SHP77 treated with DMSO at 0.1 percent for 48 hours (cell line): ENCODE measurements at regions not wholly inside any gene's neighbourhood (a gene's known extent, or its start where the extent isn't known, plus 50 kb on each side); places are given as distances from the start of the nearest gene placed in this dataset.

Experiments used
- DNase-seq: peaks from one replicate; lab custom pipeline; 2025; lab: John Stamatoyannopoulos, UW

DNA sequence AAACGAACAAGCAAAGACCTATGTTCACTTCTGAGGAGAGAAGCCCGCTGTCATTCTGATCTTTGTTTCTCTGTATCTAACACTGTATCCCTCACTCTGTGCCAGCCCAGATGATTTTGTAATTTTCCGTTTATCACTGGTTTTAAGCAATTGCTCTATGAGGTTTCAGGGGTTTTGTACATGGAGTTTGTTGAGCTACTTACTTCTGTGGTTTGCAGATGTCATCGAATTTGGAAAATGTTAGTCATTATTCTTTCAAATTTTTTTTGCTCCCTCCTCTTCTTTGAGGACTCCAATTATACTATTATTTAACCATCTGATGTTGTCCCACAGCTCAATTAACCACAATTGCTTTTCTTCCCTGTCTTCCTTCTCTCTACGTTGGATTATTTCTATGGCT, 650.9 kb upstream of the IGFBP3 start:
- DNase-seq = no peak

DNA sequence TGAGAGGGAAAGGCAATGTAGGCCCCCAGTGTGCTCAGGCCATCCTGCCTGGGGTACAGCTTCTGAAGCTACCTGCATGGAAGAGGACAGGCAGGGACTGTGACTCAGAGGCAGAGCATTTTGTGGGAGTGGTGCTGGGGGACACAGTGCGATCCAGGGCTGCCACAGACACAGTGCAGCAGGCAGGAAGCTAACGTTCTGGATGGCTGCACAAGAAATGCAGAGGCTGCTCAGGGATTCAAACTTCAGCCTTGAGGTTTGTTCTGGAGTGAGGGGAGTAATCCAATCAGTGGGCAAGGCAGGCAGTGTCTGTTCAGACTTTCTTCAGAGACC, 648.0 kb upstream of the IGFBP3 start:
- DNase-seq = no peak

- DNase-seq = peak; percentile 32
Measured at GRCh38 chr7:46568420-46569132, 647.5 kb upstream of the IGFBP3 start.

DNA sequence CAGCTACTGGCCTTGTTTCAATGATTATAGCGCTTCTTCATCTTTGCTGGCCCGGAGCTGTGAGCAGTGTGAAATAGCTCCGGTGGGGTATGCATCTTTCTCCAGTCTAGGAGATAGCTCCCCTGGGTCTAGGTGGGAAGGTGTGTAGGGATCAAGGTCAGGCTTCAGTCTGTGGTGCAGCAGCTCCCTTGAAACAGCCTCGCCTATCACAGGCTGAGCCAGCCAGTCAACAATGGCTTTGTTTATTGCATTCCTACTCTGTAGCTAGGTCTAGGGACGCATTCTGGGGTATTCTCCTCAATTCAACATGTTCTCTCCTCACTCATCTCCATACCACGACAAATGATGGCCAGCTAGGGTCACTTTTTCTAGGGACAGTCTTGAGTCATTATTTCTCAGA, 646.8 kb upstream of the IGFBP3 start:
- DNase-seq = no peak

DNA sequence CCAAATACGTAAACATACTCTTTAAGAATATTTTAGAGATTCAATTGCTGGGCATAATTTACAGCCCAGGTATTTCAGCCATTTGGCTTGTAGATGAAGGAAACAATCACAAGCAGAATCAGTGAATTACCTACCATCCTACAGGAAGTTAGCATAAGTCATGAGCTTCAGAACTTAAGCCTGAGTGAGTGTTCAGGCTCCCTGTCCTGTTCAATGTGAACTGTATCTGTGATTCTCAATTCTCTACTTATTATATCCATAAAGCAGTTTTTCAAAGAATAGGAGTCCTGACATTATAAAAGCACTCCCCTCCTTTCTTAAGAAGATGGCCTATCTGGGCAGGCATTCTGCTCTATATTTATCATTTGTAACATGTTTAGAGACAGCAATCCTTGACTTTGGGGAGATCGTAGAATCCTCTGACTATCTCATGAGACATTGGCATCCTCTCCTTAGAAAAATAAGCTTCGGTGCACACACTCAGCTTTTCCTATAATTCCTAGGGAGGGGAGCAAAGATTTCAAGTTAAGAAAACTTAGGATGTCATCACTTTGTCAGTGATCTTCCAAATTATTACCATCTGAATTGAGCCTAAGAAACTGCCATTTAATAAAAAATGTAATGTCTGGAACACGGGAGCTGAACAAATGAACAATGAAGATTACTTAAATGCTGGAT, 645.2 kb upstream of the IGFBP3 start:
- no peak for DNase-seq

GRCh38 chr7:46565253-46566096, 644.4 kb upstream of the IGFBP3 start:
- no peak for DNase-seq

GRCh38 chr7:46559194-46559832, 638.2 kb upstream of the IGFBP3 start:
- no peak for DNase-seq

DNA sequence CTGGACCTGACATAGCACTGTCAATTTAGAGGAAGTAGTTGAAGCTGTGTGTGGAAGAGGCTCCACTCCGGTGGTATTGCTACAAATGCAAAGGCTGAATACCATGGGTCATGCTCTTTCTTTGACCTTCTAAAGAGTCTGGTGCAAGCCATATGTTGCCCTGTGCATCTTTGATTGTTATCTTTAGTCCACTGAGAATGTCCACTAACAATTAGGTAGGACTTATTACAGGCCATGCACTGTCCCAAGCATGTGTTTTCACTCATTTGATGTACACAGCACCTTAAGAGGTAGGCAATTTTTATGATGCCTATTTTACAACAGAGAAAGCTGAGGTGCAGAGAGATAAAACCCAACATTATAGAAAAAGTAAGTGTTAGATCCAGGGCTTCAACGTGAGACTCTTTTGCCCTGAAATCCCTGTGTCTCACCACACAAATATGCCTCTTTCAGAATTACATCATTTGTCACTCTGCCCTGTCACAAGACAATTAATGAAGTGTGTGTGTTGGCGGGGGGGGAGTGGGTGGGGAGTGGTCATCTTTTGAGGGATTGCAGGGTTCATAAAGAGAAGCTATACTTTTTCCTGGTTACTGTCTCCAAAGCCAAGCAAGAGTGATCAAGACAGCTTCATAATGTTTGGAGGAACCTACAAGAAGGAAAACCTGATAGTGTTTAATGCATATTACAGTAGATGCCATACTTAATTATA, 637.6 kb upstream of the IGFBP3 start:
- DNase-seq = no peak

GRCh38 chr7:46557781-46558180, 636.7 kb upstream of the IGFBP3 start:
- DNase-seq = no peak

DNA sequence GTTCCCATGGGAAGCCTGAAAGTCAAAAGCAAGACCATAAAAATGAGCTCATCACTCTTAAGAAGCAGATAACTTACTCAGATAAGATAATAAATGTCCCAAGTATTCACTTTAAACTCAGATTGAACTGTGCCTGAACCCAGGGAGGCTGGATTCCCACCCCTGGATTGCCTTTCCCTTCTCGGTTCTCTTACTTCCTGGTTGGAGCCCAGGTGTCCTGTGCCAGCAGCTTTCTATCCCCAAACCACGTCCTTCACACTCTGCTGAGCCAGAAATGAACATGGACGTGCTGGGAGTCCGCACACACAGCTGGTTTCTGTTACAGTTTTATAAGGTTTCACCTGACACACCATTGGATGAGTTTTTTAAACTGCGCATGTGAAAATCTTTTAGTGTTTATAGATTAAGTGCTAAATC, 636.2 kb upstream of the IGFBP3 start:
- DNase-seq = no peak

DNA sequence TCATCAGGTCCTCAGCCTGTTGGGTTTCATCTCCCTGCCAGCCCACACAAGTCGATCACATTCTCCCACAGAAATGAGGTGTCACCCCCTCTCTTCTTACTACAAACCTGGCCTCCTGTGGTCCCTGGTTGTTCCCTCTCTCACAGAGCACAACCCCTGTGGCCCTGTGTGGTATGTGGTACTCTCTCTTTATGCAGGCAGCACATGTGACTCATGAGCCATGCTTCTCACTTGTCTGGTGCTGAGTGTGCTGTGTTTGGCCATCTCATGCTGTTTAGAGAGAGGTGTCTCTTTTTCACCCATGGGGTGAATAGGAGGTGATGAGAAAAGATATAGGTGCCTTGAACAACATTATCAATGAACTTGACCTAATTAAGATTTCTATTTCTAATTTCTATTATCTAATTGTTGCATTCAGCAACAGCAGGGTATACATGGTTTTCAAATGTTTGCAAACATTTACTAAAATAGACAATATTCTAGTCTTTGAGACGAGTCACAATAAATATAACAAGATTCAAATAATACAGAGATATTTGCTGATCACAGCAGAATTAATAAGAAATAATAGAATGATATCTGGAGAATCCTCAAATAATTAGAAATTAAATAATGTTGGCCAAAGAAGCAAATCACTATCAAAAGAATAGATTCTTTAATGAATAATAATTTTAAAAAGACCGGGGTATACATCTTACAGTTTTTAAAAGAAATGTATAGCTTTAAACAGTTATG, 633.8 kb upstream of the IGFBP3 start:
- no peak for DNase-seq

DNA sequence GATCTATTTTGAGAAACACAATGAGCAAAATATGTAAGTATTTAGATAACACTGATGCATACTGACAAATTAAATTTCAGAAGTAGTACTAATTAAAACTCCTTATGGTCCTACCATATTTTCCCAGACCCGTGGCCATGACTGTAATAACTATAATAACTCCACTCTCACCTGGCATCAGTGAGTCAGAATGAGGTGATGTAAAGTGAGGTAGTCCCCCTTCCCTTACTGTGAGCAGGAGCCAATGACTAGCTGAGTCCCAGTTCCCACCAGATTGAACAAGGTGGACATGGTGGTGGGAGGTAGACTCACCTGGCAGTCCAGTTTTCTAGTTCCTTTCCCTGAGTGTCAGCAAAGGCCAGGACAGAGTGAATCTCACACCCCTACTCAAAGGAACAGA, 630.5 kb upstream of the IGFBP3 start:
- no peak for DNase-seq

DNA sequence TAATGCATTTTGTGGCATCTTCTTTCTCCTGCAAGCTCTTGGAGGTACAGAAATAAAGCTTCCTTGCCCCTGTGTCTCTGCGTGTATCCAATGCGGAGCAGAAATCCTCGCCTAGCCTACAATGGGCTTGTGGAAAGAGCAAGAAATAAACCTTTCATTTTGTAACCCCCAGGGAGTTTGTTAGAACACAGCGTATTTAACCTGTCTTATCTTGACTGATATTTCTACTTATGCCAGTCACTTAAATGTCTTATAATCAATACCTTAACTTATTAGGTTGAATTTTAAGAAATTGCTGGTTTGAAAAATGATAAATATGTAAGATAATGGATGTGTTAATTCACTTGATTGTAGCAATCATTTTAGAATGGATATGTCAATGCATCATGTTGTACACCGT, 629.8 kb upstream of the IGFBP3 start:
- no peak for DNase-seq

GRCh38 chr7:46549892-46550639, 629.0 kb upstream of the IGFBP3 start:
- no peak for DNase-seq

- no peak for DNase-seq
Measured at GRCh38 chr7:46549347-46549746, 628.3 kb upstream of the IGFBP3 start.

- DNase-seq = no peak
Measured at GRCh38 chr7:46547044-46547443, 626.0 kb upstream of the IGFBP3 start.

DNA sequence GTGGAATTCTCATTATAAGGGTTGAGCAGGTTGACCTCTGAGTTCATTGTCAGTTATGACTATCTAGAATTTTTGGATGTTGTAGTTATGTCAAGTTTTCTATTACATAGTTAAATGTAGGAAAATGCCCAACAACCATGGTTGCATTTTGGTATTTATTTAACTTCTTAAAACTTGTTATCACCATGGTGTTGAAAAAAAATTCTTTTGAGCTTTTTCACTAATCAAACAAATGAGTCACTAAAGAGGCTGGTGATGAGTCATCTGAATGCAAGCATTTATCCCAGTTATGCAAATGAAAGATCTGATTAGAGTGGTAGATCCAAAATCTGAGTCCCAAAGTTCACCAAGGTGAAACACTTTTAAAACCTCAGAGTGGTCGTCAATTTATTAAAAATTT, 624.7 kb upstream of the IGFBP3 start:
- DNase-seq = no peak

DNA sequence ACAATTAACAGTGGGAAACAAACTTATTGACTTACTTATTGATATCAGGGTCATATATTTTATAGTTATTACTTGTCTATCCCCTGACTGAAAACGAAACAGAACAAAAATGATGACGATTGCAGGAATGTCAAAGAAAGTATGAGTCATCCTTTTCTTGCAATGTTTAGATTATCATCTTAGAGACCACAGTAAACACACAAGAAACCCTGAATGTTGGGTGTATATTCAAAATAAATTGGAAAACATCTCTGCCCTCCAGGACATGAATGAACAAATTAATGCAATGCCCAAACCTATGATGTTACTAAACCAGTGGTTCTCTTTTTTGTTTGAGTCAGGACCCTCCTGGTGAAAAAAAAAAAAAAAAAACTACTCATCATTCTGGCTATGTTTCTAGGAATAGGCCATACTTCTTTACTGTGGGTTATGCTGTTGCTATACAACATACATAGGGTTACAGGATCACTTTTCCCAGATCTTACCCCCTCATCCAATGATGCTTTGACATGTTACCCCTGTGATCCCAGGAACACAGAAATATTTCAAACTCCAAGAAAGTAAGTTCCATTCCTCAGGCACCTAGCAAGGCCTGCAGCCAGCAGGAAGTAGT, 623.4 kb upstream of the IGFBP3 start:
- DNase-seq = no peak

GRCh38 chr7:46542076-46542475, 621.0 kb upstream of the IGFBP3 start:
- DNase-seq = no peak

GRCh38 chr7:46539892-46540483, 618.9 kb upstream of the IGFBP3 start:
- DNase-seq = no peak
